HG03520 (cell line): ENCODE measurements at regions not wholly inside any gene's neighbourhood (a gene's known extent, or its start where the extent isn't known, plus 50 kb on each side); places are given as distances from the start of the nearest gene placed in this dataset.
"Not testable (repeated sequence)": the region's sequence is repeated elsewhere in the genome, so short reads cannot be mapped to it uniquely, and the experiment has no call there.

ENCODE experiments used
- ATAC-seq: cut with Tn5 transposase; IDR thresholded peaks from one replicate; pipeline ENCODE4 v1.9.1; 2021; ENCODE audit warnings: mild to moderate bottlenecking, moderate library complexity; ENCODE audit not compliant: unreplicated experiment

- no peak for ATAC-seq
Observed at GRCh38 chr18:65671621-65672415, 79.0 kb upstream of the CDH7 start.

DNA sequence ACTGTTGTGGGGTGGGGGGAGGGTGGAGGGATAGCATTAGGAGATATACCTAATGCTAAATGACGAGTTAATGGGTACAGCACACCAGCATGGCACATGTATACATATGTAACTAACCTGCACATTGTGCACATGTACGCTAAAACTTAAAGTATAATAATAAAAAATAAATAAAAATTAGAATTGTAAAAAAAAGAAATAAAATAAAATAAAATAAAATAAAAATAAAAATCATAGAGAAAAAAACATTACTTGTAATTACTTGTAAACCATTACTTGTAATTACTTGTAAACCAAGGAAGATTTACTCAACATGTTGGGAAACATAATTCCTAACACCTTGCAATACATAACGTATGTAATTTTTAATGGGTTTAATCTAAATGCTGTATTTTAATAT, 80.7 kb upstream of the CDH7 start:
- not testable (repeated sequence) for ATAC-seq

DNA sequence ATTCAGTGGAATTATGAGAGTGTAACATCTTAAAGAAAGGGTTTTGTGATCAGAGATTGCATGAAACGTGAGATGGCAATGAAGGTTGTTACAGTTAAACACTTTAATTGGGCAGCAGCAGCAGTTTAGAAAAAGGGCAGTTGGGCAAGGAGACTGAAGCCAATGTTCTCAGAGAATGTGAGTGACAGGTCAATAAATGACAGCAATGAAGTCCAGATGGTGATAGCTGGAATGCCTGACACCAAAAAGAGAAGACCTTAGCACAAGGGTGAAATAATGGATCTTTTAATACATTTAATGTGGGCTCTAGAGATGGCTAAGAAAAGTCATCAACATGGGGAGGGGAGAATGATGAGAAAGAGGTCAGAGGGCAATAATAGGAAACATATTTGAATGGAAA, 89.4 kb upstream of the CDH7 start:
- ATAC-seq: no peak

DNA sequence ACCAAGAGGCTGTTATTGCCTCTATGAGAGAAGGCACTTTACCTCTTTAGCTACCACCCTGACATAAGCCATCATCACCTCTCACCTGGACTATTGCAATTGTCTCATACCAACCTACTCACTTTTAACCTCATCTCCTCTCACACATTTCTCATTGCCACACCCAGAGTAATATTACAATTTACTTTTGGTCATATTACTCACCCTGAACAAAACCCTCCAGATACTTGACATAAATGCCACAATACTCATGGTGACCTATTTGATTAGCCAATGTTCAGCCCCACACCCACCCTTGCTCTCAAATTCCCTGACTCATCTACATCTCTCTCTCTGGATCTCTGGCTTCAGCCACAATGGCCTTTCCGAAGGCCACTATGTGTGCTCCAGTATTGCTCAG, 90.9 kb upstream of the CDH7 start:
- ATAC-seq: no peak

DNA sequence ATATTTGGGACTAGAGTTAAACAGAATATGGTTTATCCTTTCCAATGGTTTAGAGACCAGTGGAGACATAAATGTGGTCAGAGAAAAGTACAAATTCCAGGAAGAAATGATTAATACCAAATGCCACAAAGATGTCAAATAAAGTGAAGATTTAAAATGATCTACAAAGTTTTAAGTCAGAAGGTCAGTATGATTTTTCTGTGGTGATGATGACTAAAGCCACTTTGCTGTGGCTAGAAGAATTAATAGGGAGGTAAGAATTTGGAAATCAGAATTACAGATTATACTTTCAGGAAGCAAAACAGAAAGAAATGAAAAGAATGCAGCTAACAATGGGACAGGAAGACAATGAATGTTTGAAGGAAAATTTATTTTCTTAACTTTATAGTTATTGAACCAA, 91.5 kb upstream of the CDH7 start:
- no peak for ATAC-seq

DNA sequence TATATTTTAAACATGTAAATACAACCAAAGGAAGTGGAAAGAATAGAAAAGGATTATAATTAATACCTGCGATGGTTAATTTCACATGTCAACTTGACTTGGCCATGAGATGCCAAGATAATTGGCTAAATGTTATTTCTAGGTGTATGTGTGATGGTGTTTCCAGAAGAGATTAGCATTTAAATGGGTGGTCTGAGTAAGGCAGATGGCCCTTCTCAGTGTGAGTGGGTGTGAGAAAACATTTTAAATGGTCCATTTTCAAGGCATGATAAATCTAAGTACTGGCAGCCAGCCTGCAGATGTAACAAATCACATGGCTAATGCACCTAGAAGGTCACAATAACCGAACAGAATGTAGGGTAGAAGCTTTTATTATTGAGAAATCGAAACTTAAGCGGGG, 99.6 kb upstream of the CDH7 start:
- ATAC-seq: no peak

DNA sequence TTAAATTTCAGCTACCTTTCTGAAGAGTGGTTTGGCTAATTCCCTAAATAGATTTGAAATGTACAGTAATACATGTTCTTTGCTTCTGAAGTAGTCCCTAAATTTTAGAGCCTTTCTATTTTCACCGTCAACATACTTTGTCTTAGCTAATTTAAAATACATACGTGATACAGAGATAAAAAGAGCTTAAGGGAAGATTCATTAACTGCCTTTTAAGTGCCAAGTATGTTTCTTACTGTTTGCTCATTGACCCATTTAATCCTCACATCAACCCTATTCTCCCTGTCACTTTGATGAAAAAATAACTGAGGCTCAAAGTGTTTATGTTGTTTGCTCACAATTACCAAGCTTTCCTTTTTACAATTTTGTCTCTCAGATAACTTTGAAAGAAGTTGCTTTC, 118.6 kb upstream of the CDH7 start:
- no peak for ATAC-seq

- ATAC-seq: no peak
Observed at GRCh38 chr18:65631766-65632165, 119.0 kb upstream of the CDH7 start.

- ATAC-seq: no peak
Observed at GRCh38 chr18:65628390-65628789, 122.4 kb upstream of the CDH7 start.

DNA sequence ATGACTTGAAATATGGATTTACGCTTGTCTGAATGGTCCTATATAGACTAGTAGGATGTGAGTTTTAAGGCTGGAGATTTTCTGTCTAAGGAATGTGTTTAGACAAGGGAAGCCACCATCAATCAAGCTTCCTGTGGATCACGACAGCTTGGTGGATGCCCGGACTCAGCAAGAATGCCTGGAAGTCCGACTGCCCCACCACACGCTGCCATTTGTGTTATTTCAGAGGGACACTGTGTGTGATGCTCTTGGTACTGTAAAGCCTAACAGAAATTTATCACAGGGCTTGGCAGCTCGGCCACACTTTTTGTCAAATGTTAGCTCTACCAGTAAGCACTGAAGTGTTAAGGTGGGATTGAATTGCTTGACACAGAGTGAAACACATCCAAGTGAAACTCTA, 127.1 kb upstream of the CDH7 start:
- ATAC-seq: no peak

GRCh38 chr18:65622436-65622835, 128.4 kb upstream of the CDH7 start:
- no peak for ATAC-seq

- ATAC-seq: no peak
Observed at GRCh38 chr18:65620076-65620696, 130.6 kb upstream of the CDH7 start.

DNA sequence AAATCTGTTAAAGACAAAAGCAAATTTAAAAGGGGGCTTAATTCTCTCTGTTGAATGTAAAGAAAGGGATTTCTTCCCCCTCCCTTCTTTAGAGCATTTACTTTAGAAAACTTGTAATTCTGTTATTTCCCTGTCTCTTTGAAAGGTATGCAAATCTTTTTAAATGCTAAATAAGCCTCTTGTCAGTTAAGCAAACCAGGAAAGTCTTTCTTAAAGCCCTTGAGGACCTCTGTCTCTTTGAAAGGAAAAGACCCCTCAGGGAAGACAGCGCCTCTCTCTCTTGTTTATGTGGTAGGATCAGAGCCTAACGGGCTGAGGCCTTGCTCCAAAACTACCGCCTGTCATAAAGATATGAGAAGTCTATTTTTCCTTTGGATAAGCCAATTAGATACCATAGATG, 139.9 kb upstream of the CDH7 start:
- no peak for ATAC-seq

- ATAC-seq: no peak
Observed at GRCh38 chr18:65608471-65608870, 142.3 kb upstream of the CDH7 start.

- no peak for ATAC-seq
Observed at GRCh38 chr18:65607161-65607560, 143.7 kb upstream of the CDH7 start.

DNA sequence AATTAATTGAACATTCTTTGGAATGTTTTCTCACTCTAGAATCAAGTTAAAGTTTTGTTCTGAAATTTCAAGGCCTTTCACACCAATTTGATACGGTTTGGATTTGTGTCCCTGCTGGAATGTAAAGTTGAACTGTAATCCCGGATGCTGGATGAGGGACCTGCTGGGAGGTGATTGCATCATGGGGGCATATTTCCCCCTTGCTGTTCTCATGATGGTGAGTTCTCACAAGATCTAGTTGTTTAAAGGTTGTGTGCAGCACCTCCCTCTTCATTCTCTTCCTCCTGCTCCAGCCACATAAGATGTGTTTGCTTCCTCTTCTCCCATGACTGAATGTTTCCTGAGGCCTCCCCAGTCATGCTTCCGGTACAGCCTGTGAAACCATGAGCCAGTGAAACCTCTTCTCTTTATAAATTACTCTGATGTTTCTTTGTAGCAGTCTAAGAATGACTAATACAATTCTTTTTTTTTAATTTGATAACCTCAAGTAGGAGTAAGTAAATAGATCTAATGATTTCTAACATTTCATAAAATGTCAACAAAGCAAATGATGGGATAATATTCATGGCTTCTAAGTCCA, 144.2 kb upstream of the CDH7 start:
- no peak for ATAC-seq

DNA sequence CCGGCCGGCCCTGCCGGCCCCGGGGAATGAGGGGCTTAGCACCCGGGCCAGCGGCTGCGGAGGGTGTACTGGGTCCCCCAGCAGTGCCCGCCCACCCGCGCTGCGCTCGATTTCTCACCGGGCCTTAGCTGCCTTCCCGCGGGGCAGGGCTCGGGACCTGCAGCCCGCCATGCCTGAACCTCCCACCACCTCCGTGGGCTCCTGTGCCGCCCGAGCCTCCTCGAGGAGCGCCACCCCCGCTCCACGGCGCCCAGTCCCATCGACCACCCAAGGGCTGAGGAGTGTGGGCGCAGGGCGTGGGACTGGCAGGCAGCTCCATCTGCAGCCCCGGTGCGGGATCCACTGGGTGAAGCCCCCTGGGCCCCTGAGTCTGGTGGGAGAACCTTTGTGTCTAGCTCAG, 145.5 kb upstream of the CDH7 start:
- not testable (repeated sequence) for ATAC-seq

GRCh38 chr18:65601775-65602174, 149.0 kb upstream of the CDH7 start:
- ATAC-seq: no peak

- no peak for ATAC-seq
Observed at GRCh38 chr18:65592435-65592834, 158.4 kb upstream of the CDH7 start.

GRCh38 chr18:65587491-65587890, 163.3 kb upstream of the CDH7 start:
- ATAC-seq: no peak

DNA sequence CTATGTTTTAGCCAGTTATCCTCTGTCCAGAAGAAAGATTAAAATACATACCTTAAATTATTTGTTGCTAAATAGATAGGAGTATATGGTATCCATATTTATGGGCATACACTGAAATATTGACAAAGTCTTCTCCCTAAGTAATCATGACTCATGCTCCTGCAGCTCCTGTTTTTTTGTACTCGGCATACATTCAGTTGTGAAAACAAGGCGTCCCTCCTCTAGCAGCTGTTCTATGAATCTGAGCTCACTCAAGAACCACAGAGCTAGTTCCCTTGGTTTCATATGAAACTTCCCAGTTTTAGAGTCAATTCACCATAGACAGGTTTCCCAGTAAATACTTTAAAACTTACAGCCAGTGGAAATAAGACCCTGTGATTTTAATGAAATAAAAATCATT, 168.7 kb upstream of the CDH7 start:
- not testable (repeated sequence) for ATAC-seq

GRCh38 chr18:65568866-65569265, 181.9 kb upstream of the CDH7 start:
- ATAC-seq: no peak
